GM23338 (cell line): ENCODE measurements at regions not wholly inside any gene's neighbourhood (a gene's known extent, or its start where the extent isn't known, plus 50 kb on each side); places are given as distances from the start of the nearest gene placed in this dataset.

Experiments
- ATAC-seq: fragments of 200-7000 bp; cut with Tn5 transposase; 3 replicates; pipeline ENCODE4 v1.9.1; 2020
- DNase-seq: peaks from one replicate; pipeline ENCODE4 v3.0.0-alpha.2; 2015; ENCODE audit warnings: low spot score
- H2AFZ ChIP-seq: fragments of 200-600 bp; sonication (generic); 2 replicates; pipeline ENCODE4 v1.8.0; 2016; ENCODE audit warnings: antibody characterized with exemption, mild to moderate bottlenecking, moderate library complexity
- H3F3A ChIP-seq: fragments of 200-600 bp; sonication (generic); replicated peaks from 2 replicates; pipeline ENCODE4 v1.8.0; 2017; ENCODE audit warnings: antibody characterized with exemption, mixed run types, low read depth
- H3K27ac ChIP-seq: fragments of 200-600 bp; sonication (generic); 2 replicates; pipeline ENCODE4 v1.6.1; 2016; ENCODE audit warnings: low read depth
- H3K27me3 ChIP-seq: fragments of 200-600 bp; sonication (generic); 2 replicates; pipeline ENCODE4 v1.8.0; 2016; ENCODE audit warnings: mild to moderate bottlenecking, mixed run types, moderate library complexity; ENCODE audit not compliant: insufficient read depth
- H3K36me3 ChIP-seq: fragments of 200-600 bp; sonication (generic); 2 replicates; pipeline ENCODE4 v1.8.0; 2016; ENCODE audit warnings: mild to moderate bottlenecking; ENCODE audit not compliant: insufficient read depth
- H3K4me1 ChIP-seq: fragments of 200-600 bp; sonication (generic); 2 replicates; pipeline ENCODE4 v1.8.0; 2016; ENCODE audit warnings: mild to moderate bottlenecking, moderate library complexity; ENCODE audit not compliant: insufficient read depth
- H3K4me2 ChIP-seq: fragments of 200-600 bp; sonication (generic); 2 replicates; pipeline ENCODE4 v1.7.1; 2017; ENCODE audit warnings: mixed run types
- H3K4me3 ChIP-seq: fragments of 200-600 bp; sonication (generic); 2 replicates; pipeline ENCODE4 v1.6.1; 2016; ENCODE audit warnings: mixed run types
- H3K79me2 ChIP-seq: fragments of 200-600 bp; sonication (generic); replicated peaks from 2 replicates; pipeline ENCODE4 v1.8.0; 2017; ENCODE audit warnings: mild to moderate bottlenecking; ENCODE audit not compliant: insufficient read depth
- H3K9me2 ChIP-seq: fragments of 200-600 bp; sonication (generic); 2 replicates; pipeline ENCODE4 v1.8.0; 2017; ENCODE audit not compliant: insufficient read depth
- H4K20me1 ChIP-seq: fragments of 200-600 bp; sonication (generic); replicated peaks from 2 replicates; pipeline ENCODE4 v1.8.0; 2017; ENCODE audit warnings: mild to moderate bottlenecking; ENCODE audit not compliant: insufficient read depth
- H3K27ac Mint-ChIP-seq: 2 replicates; pipeline ENCODE4 v1.8.0; 2020; ENCODE audit warnings: inconsistent platforms, mild to moderate bottlenecking, moderate library complexity, mixed read lengths
- H3K27me3 Mint-ChIP-seq: 3 replicates; pipeline ENCODE4 v1.8.0; 2022; ENCODE audit warnings: low read depth, mild to moderate bottlenecking, moderate library complexity, mixed read lengths, inconsistent platforms; ENCODE audit not compliant: insufficient read depth, poor library complexity
- H3K36me3 Mint-ChIP-seq: 3 replicates; pipeline ENCODE4 v1.8.0; 2021; ENCODE audit warnings: low read depth, mild to moderate bottlenecking, inconsistent platforms, moderate library complexity, mixed read lengths
- H3K4me1 Mint-ChIP-seq: 3 replicates; pipeline ENCODE4 v1.8.0; 2020; ENCODE audit warnings: mild to moderate bottlenecking, inconsistent platforms, mixed read lengths
- H3K4me3 Mint-ChIP-seq: 3 replicates; pipeline ENCODE4 v1.8.0; 2021; ENCODE audit warnings: moderate library complexity, mild to moderate bottlenecking, inconsistent platforms, mixed read lengths
- H3K9me3 Mint-ChIP-seq: 3 replicates; pipeline ENCODE4 v1.8.0; 2020; ENCODE audit warnings: moderate library complexity, mild to moderate bottlenecking, inconsistent platforms, mixed read lengths
- CREB1 ChIP-seq: fragments of 250-450 bp; sonication (Bioruptor Pico); IDR thresholded peaks from 2 replicates; pipeline ENCODE4 v1.5.0; 2020; ENCODE audit warnings: low read depth, mild to moderate bottlenecking, moderate library complexity
- EZH2 ChIP-seq: fragments of 200-600 bp; sonication (generic); IDR thresholded peaks from one replicate; pipeline ENCODE4 v1.8.0; 2017; ENCODE audit warnings: antibody characterized with exemption, mild to moderate bottlenecking, low read depth; ENCODE audit not compliant: unreplicated experiment
- ZNF462 ChIP-seq: fragments of 250-450 bp; sonication (Bioruptor Pico); IDR thresholded peaks from 2 replicates; pipeline ENCODE4 v1.5.0; 2020; ENCODE audit warnings: mild to moderate bottlenecking, moderate library complexity

GRCh38 chr3:70770650-70771049 lies 458.2 kb upstream of the MDFIC2 start:
- Histone ChIP-seq H2AFZ (peak overlapping the region; percentile 30; the same call in 1 of the 2 replicates), H3K27ac (no peak overlapping the region), H3K4me1 (peaks cover 14% of the 10 kb centered on the region), H3K4me3 (no peak overlapping the region), H3K79me2 (no peaks in the 10 kb centered on the region), H3F3A (no peaks in the 10 kb centered on the region), H3K36me3 (no peaks in the 10 kb centered on the region), H3K4me2 (no peak overlapping the region), H3K27me3 (no peaks in the 10 kb centered on the region), H4K20me1 (no peaks in the 10 kb centered on the region), H3K9me2 (no peaks in the 10 kb centered on the region)
- Mint-ChIP-seq H3K27me3 (peaks cover 2% of the 10 kb centered on the region), H3K4me3 (no peak overlapping the region), H3K4me1 (peaks cover 15% of the 10 kb centered on the region), H3K36me3 (no peaks in the 10 kb centered on the region), H3K9me3 (no peaks in the 10 kb centered on the region), H3K27ac (no peak overlapping the region)
- ATAC-seq (no peak), DNase-seq (no peak)
- TF ChIP-seq EZH2 (no peak), ZNF462 (0 out of 2 replicates have a peak, but pooled peaks have one; percentile 19)

GRCh38 chr3:70766301-70766700 lies 453.9 kb upstream of the MDFIC2 start:
- H3K79me2 ChIP-seq: no peaks in the 10 kb centered on the region
- Mint-ChIP-seq H3K27ac (no peak overlapping the region; the same call in 1 of the 2 replicates), H3K4me1 (peaks cover 14% of the 10 kb centered on the region), H3K36me3 (no peaks in the 10 kb centered on the region), H3K4me3 (no peak overlapping the region), H3K27me3 (peaks cover 2% of the 10 kb centered on the region), H3K9me3 (no peaks in the 10 kb centered on the region)
- no peak overlapping the region for H3K4me3 ChIP-seq
- DNase-seq (no peak), ATAC-seq (no peak)
- no peaks in the 10 kb centered on the region for H4K20me1 ChIP-seq
- no peaks in the 10 kb centered on the region for H3K36me3 ChIP-seq
- peaks cover 14% of the 10 kb centered on the region for H3K4me1 ChIP-seq
- H3F3A ChIP-seq: no peaks in the 10 kb centered on the region
- H3K9me2 ChIP-seq: 0 out of 2 replicates have a peak, but pooled peaks cover 7% of the 10 kb centered on the region
- no peak overlapping the region for H3K27ac ChIP-seq
- no peak overlapping the region for H3K4me2 ChIP-seq
- no peak overlapping the region for H2AFZ ChIP-seq
- no peak for TF ChIP-seq CREB1 (CRISPR knock-in tag)
- no peak for TF ChIP-seq EZH2
- H3K27me3 ChIP-seq: no peaks in the 10 kb centered on the region
